MM.1S (cell line): ENCODE measurements at regions not wholly inside any gene's neighbourhood (a gene's known extent, or its start where the extent isn't known, plus 50 kb on each side); places are given as distances from the start of the nearest gene placed in this dataset.

ENCODE experiments used
- DNase-seq: peaks from one replicate; pipeline ENCODE4 v3.0.0-alpha.2; 2015
- H2AFZ ChIP-seq: fragments of 300-600 bp; sonication (generic); 2 replicates; pipeline ENCODE4 v1.6.0; 2016; ENCODE audit warnings: antibody characterized with exemption, low read length
- H3F3A ChIP-seq: fragments of 300-600 bp; sonication (generic); 2 replicates; pipeline ENCODE4 v1.6.1; 2016; ENCODE audit warnings: mild to moderate bottlenecking, antibody characterized with exemption, low read length, moderate library complexity, mixed read lengths; ENCODE audit not compliant: insufficient read depth
- H3K27ac ChIP-seq: fragments of 300-600 bp; sonication (generic); 2 replicates; pipeline ENCODE4 v1.5.1; 2016; ENCODE audit warnings: mild to moderate bottlenecking, low read length
- H3K27me3 ChIP-seq: fragments of 300-600 bp; sonication (generic); replicated peaks from 2 replicates; pipeline ENCODE4 v1.6.0; 2016; ENCODE audit warnings: low read length; ENCODE audit not compliant: insufficient read depth
- H3K36me3 ChIP-seq: fragments of 300-600 bp; sonication (generic); replicated peaks from 2 replicates; pipeline ENCODE4 v1.6.1; 2016; ENCODE audit warnings: mild to moderate bottlenecking, low read length, mixed read lengths; ENCODE audit not compliant: insufficient read depth
- H3K4me1 ChIP-seq: fragments of 300-600 bp; sonication (generic); 2 replicates; pipeline ENCODE4 v1.6.1; 2016; ENCODE audit warnings: low read length, mixed read lengths
- H3K4me2 ChIP-seq: fragments of 300-600 bp; sonication (generic); 2 replicates; pipeline ENCODE4 v1.6.0; 2016; ENCODE audit warnings: low read depth, low read length
- H3K4me3 ChIP-seq: fragments of 300-600 bp; sonication (generic); 2 replicates; pipeline ENCODE4 v1.5.1; 2016; ENCODE audit warnings: low read length, mixed read lengths
- H3K79me2 ChIP-seq: fragments of 300-600 bp; sonication (generic); 2 replicates; pipeline ENCODE4 v1.6.1; 2016; ENCODE audit warnings: mixed run types, low read length, mixed read lengths
- H3K9ac ChIP-seq: fragments of 300-600 bp; sonication (generic); 2 replicates; pipeline ENCODE4 v1.6.1; 2016; ENCODE audit warnings: low read length, mixed read lengths
- H3K9me2 ChIP-seq: fragments of 300-600 bp; sonication (generic); replicated peaks from 2 replicates; pipeline ENCODE4 v1.6.1; 2016; ENCODE audit warnings: mild to moderate bottlenecking, low read length, mixed read lengths; ENCODE audit not compliant: insufficient read depth
- H3K9me3 ChIP-seq: fragments of 300-600 bp; sonication (generic); replicated peaks from 2 replicates; pipeline ENCODE4 v1.6.1; 2016; ENCODE audit warnings: mild to moderate bottlenecking, low read length, mixed read lengths; ENCODE audit not compliant: insufficient read depth
- H4K20me1 ChIP-seq: fragments of 300-600 bp; sonication (generic); 2 replicates; pipeline ENCODE4 v1.6.1; 2016; ENCODE audit warnings: mild to moderate bottlenecking, low read length, moderate library complexity, mixed read lengths; ENCODE audit not compliant: insufficient read depth
- EZH2 ChIP-seq: fragments of 300-600 bp; sonication (generic); optimal IDR thresholded peaks from 2 replicates; pipeline ENCODE3; 2017; ENCODE audit warnings: low read depth, mild to moderate bottlenecking, antibody characterized with exemption, low read length, mixed read lengths
- EZH2phosphoT487 ChIP-seq: fragments of 300-600 bp; sonication (generic); IDR thresholded peaks from 2 replicates; pipeline ENCODE4 v1.6.1; 2018; ENCODE audit warnings: antibody characterized with exemption, low read length
- TF ChIP-seq, protein P1 (sequence below): fragments of 300-600 bp; sonication (generic); IDR thresholded peaks from 2 replicates; pipeline ENCODE4 v1.5.1; 2016; ENCODE audit warnings: antibody characterized with exemption, low read length, mixed read lengths

DNA sequence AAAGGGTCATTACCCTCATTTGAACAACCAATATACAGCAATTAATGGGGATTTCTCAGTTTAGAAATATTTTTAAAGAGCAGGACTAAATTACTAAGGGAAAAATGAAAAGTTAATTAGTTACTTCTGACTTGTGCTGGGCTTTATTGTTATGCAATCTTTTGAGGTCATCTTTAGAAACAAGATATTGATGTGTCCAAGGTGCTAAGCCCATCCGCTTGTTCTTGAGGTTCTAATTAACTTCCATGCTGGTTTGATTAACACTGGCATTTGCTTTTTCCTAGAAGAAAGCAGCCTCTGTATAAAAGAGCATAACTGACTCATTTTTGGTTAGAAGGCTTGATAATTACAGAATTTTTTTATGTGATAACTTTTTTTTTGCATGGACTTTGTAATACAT, 256.5 kb upstream of the AGTR1 start:
- Histone ChIP-seq H3K36me3 (no peaks in the 10 kb centered on the region), H3K9me3 (no peaks in the 10 kb centered on the region), H3K9me2 (no peaks in the 10 kb centered on the region), H3K79me2 (no peaks in the 10 kb centered on the region), H3K4me1 (no peaks in the 10 kb centered on the region), H4K20me1 (no peaks in the 10 kb centered on the region), H3K9ac (no peak overlapping the region), H3K27me3 (no peaks in the 10 kb centered on the region), H3F3A (no peaks in the 10 kb centered on the region), H3K4me3 (no peak overlapping the region), H2AFZ (no peak overlapping the region), H3K27ac (no peak overlapping the region), H3K4me2 (no peak overlapping the region)
- no peak for DNase-seq
- TF ChIP-seq, protein P1, sequence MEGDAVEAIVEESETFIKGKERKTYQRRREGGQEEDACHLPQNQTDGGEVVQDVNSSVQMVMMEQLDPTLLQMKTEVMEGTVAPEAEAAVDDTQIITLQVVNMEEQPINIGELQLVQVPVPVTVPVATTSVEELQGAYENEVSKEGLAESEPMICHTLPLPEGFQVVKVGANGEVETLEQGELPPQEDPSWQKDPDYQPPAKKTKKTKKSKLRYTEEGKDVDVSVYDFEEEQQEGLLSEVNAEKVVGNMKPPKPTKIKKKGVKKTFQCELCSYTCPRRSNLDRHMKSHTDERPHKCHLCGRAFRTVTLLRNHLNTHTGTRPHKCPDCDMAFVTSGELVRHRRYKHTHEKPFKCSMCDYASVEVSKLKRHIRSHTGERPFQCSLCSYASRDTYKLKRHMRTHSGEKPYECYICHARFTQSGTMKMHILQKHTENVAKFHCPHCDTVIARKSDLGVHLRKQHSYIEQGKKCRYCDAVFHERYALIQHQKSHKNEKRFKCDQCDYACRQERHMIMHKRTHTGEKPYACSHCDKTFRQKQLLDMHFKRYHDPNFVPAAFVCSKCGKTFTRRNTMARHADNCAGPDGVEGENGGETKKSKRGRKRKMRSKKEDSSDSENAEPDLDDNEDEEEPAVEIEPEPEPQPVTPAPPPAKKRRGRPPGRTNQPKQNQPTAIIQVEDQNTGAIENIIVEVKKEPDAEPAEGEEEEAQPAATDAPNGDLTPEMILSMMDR: no peak
- TF ChIP-seq EZH2phosphoT487: no peak
- no peak for TF ChIP-seq EZH2

DNA sequence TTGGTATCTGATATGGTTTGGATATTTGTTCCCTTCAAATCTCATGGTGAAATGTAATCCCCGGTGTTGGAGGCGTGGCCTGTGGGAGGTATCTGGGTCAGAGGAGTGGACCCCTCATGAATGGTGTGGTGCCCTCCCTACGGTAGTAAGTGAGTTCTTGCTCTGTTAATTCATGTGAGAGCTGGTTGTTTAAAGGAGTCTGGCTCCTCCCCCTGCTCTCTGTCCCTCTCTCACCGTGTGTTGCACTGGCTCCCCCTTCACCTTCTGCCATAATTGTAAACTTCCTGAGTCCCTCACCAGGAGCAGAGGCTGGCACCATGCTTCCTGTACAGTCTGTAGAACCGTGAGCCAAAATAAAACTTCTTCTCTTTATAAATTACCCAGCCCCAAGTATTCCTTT, 246.9 kb upstream of the AGTR1 start:
- Histone ChIP-seq H3K36me3 (no peaks in the 10 kb centered on the region), H3K9ac (no peak overlapping the region), H3K9me3 (no peaks in the 10 kb centered on the region), H3K4me2 (no peak overlapping the region), H3K4me3 (no peak overlapping the region), H3K27me3 (no peaks in the 10 kb centered on the region), H3K27ac (no peak overlapping the region), H3F3A (no peaks in the 10 kb centered on the region), H4K20me1 (no peaks in the 10 kb centered on the region), H2AFZ (no peak overlapping the region), H3K4me1 (no peaks in the 10 kb centered on the region), H3K9me2 (no peaks in the 10 kb centered on the region), H3K79me2 (no peaks in the 10 kb centered on the region)
- TF ChIP-seq EZH2phosphoT487: no peak
- TF ChIP-seq, protein P1: no peak
- no peak for DNase-seq

DNA sequence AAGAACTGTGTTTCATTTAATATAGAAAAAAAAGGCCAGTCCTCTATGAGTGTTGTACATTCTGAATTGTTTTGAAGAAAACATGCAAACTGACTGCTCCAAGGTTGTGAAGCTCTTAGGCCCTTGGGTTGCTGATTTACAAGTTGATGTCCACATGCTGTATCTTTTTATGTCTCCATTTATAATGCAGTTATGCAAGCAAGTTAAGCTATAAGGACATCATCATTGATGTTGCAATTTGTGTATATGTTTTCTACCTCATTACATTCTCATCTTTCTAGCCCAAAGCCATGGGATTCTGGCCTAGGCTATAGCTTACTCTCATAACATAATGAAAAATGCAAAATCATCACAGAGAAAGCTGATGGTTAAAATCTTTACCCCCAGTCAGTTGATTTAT, 245.7 kb upstream of the AGTR1 start:
- Histone ChIP-seq H3K27me3 (no peaks in the 10 kb centered on the region), H3K27ac (no peak overlapping the region), H3K9ac (no peak overlapping the region), H2AFZ (no peak overlapping the region), H3K9me3 (no peaks in the 10 kb centered on the region), H3K79me2 (no peaks in the 10 kb centered on the region), H3K9me2 (no peaks in the 10 kb centered on the region), H3K4me1 (no peaks in the 10 kb centered on the region), H3K4me2 (no peak overlapping the region), H3K4me3 (no peak overlapping the region), H3K36me3 (no peaks in the 10 kb centered on the region), H3F3A (no peaks in the 10 kb centered on the region), H4K20me1 (no peaks in the 10 kb centered on the region)
- no peak for DNase-seq
- TF ChIP-seq EZH2 (no peak), EZH2phosphoT487 (no peak)
- TF ChIP-seq, protein P1: no peak

DNA sequence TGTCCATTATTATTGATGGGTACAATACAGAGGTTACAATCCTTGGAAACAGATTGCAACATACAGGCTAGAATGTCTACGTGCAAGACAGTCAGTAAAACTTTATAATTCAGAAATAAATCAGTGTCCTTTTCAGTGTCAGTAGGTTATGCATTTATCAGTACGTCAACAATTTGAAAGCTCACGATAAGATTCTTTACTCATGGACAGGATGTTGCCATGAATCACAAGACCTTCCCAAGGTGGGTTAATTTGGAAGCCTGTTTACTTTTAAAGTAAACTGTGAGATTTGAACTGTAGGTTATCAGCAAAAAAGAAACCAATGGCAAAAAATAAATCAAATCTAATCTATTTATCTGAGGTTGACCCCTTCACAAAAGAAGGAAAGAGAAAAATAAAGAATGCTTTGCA, 243.9 kb upstream of the AGTR1 start:
- H3K4me1 ChIP-seq: no peaks in the 10 kb centered on the region
- TF ChIP-seq EZH2: no peak
- TF ChIP-seq EZH2phosphoT487: no peak
- TF ChIP-seq, protein P1: no peak
- H3K9ac ChIP-seq: no peak overlapping the region
- H3K9me2 ChIP-seq: no peaks in the 10 kb centered on the region
- DNase-seq: no peak
- no peaks in the 10 kb centered on the region for H3K36me3 ChIP-seq
- H3F3A ChIP-seq: no peaks in the 10 kb centered on the region
- no peak overlapping the region for H2AFZ ChIP-seq
- H4K20me1 ChIP-seq: no peaks in the 10 kb centered on the region
- no peaks in the 10 kb centered on the region for H3K9me3 ChIP-seq
- H3K79me2 ChIP-seq: no peaks in the 10 kb centered on the region
- H3K27me3 ChIP-seq: no peaks in the 10 kb centered on the region
- H3K27ac ChIP-seq: no peak overlapping the region
- H3K4me2 ChIP-seq: no peak overlapping the region
- H3K4me3 ChIP-seq: no peak overlapping the region
